Gastrocnemius medialis (tissue), 4 donors: ENCODE measurements at regions not wholly inside any gene's neighbourhood (a gene's known extent, or its start where the extent isn't known, plus 50 kb on each side); places are given as distances from the start of the nearest gene placed in this dataset.

ENCODE experiments used
- CTCF ChIP-seq, 5 experiments: fragments of 450-650 bp in 3 of 5; fragments of 200-600 bp in 2 of 5; sonication (generic) in 2 of 5; IDR thresholded peaks in 4 of 5; conservative IDR thresholded peaks in 1 of 5; 1 replicate in 4 of 5; 2 replicates in 1 of 5; pipeline ENCODE4 v1.5.1; 2016 to 2019; ENCODE audit warnings: antibody characterized with exemption in 5 of 5, mild to moderate bottlenecking in 3 of 5, moderate library complexity in 3 of 5
- POLR2A ChIP-seq, 2 donors: fragments of 450-650 bp; IDR thresholded peaks; one replicate each; pipeline ENCODE4 v1.6.1; 2017; ENCODE audit warnings: antibody characterized with exemption in 2 of 2, mild to moderate bottlenecking in 2 of 2, moderate library complexity in 2 of 2

GRCh38 chr2:39492716-39493115 lies 55.6 kb upstream of the MAP4K3 start:
- TF ChIP-seq CTCF (IDR thresholded peaks at IDR 0.05 in 4 of 5, conservative IDR thresholded peaks at IDR 0.05 in 1 of 5) (no peak), POLR2A (IDR thresholded peaks at IDR 0.05) (no peak)
